Endothelial cell of umbilical vein (primary cell): ENCODE measurements at regions not wholly inside any gene's neighbourhood (a gene's known extent, or its start where the extent isn't known, plus 50 kb on each side); places are given as distances from the start of the nearest gene placed in this dataset.

Source experiments
- BruUV-seq: library from RNA; stranded (reverse); fragments of 400-500 nt; replicated peaks from 2 replicates; lab custom pipeline; 2021; lab: Mats Ljungman, UMichigan
- CTCF ChIA-PET: fragments of 300-600, 350-600 bp; sonication (Branson Sonifier 250); formaldehyde crosslinking; loops from one replicate; lab custom pipeline; 2021; ENCODE audit warnings: antibody characterized with exemption, inconsistent platforms; lab: Charles Lee
- POLR2A ChIA-PET: fragments of 300-600, 350-600 bp; sonication (Branson Sonifier 250); formaldehyde crosslinking; loops from one replicate; lab custom pipeline; 2021; ENCODE audit warnings: antibody characterized with exemption, inconsistent platforms; lab: Charles Lee
- DNase-seq: peaks from one replicate; pipeline ENCODE4 v3.0.0-alpha.2; 2011; ENCODE audit warnings: low read depth, low spot score
- FAIRE-seq: peaks from 2 replicates; lab custom pipeline; 2011; peaks lifted over from hg19 to GRCh38; lab: Jason Lieb, UNC
- H2AFZ ChIP-seq: 2 replicates; pipeline ENCODE4 v1.6.0; 2012; ENCODE audit warnings: low read depth, low read length, control low read depth, inconsistent platforms
- H3K27ac ChIP-seq: 2 replicates; pipeline ENCODE4 v1.5.1; 2011; ENCODE audit warnings: low read depth, mild to moderate bottlenecking, control low read depth, low read length, moderate library complexity; ENCODE audit not compliant: insufficient read depth
- H3K27me3 ChIP-seq, 2 experiments: 2 replicates each; pipeline versions ENCODE4 v1.6.0 to v1.6.1; 2011; ENCODE audit warnings: low read length in 2 of 2, mixed read lengths in 1 of 2; ENCODE audit not compliant: control insufficient read depth in 2 of 2, insufficient read depth in 2 of 2
- H3K36me3 ChIP-seq, 2 experiments: 2 replicates in 1 of 2; 3 replicates in 1 of 2; pipeline ENCODE4 v1.5.1; 2011; ENCODE audit warnings: low read length in 2 of 2, mild to moderate bottlenecking in 1 of 2, moderate library complexity in 1 of 2; ENCODE audit not compliant: control insufficient read depth in 2 of 2, insufficient read depth in 2 of 2; ENCODE audit errors: extremely low read depth in 1 of 2
- H3K4me1 ChIP-seq: 3 replicates; pipeline ENCODE4 v1.5.1; 2011; ENCODE audit warnings: mild to moderate bottlenecking, low read length; ENCODE audit not compliant: control insufficient read depth, insufficient read depth; ENCODE audit errors: extremely low read depth
- H3K4me2 ChIP-seq: 2 replicates; pipeline ENCODE4 v1.6.1; 2011; ENCODE audit warnings: low read length, control low read depth, mixed read lengths; ENCODE audit not compliant: insufficient read depth
- H3K4me3 ChIP-seq, 3 experiments: fragments of 200-600 bp in 1 of 3; sonication (generic), shearing (Covaris generic) in 1 of 3; replicated peaks in 1 of 3; 2 replicates each; pipeline ENCODE4 v1.5.1; 2011 to 2016; ENCODE audit warnings: control low read depth in 3 of 3, low read length in 3 of 3, mild to moderate bottlenecking in 2 of 3, inconsistent platforms in 1 of 3, low read depth in 1 of 3, moderate library complexity in 1 of 3; ENCODE audit not compliant: insufficient read depth in 1 of 3
- H3K79me2 ChIP-seq: 2 replicates; pipeline ENCODE4 v1.6.0; 2012; ENCODE audit warnings: low read length, inconsistent platforms; ENCODE audit not compliant: control insufficient read depth, insufficient read depth
- H3K9ac ChIP-seq: replicated peaks from 2 replicates; pipeline ENCODE3; 2011; ENCODE audit warnings: low read length, control low read depth; ENCODE audit not compliant: insufficient read depth; ENCODE audit errors: extremely low read depth
- H3K9me1 ChIP-seq: replicated peaks from 3 replicates; pipeline ENCODE4 v1.6.0; 2011; ENCODE audit warnings: mild to moderate bottlenecking, low read length; ENCODE audit not compliant: control insufficient read depth, insufficient read depth; ENCODE audit errors: extremely low read depth
- H3K9me3 ChIP-seq: replicated peaks from 2 replicates; pipeline ENCODE4 v1.5.1; 2012; ENCODE audit warnings: low read length, inconsistent platforms; ENCODE audit not compliant: control insufficient read depth, insufficient read depth
- H4K20me1 ChIP-seq: replicated peaks from 2 replicates; pipeline ENCODE3; 2011; ENCODE audit warnings: mild to moderate bottlenecking, low read length; ENCODE audit not compliant: control insufficient read depth, insufficient read depth; ENCODE audit errors: extremely low read depth
- EZH2 ChIP-seq: IDR thresholded peaks from 2 replicates; pipeline ENCODE4 v1.6.1; 2012; ENCODE audit warnings: borderline replicate concordance, low read depth, mild to moderate bottlenecking, moderate library complexity, low read length, inconsistent platforms; ENCODE audit not compliant: severe bottlenecking
- FOS ChIP-seq: IDR thresholded peaks from 2 replicates; pipeline ENCODE4 v1.6.1; 2011; ENCODE audit warnings: mild to moderate bottlenecking, low read length, moderate library complexity, borderline replicate concordance; ENCODE audit not compliant: insufficient read depth
- GATA2 ChIP-seq: IDR thresholded peaks from 2 replicates; pipeline ENCODE4 v1.7.0; 2011; ENCODE audit warnings: low read depth, mild to moderate bottlenecking, moderate library complexity, mixed read lengths, low read length; ENCODE audit not compliant: insufficient read length, insufficient read depth
- MYC ChIP-seq: IDR thresholded peaks from one replicate; pipeline ENCODE4 v1.6.1; 2011; ENCODE audit warnings: mild to moderate bottlenecking, low read depth, low read length
- POLR2AphosphoS5 ChIP-seq: IDR thresholded peaks from 2 replicates; pipeline ENCODE4 v1.6.1; 2012; ENCODE audit warnings: low read depth, mild to moderate bottlenecking, control low read depth, low read length, moderate library complexity; ENCODE audit not compliant: insufficient read depth
- dilution Hi-C: fragments of 300-500 bp; cut with MboI; formaldehyde crosslinking; loops from one replicate; pipeline ENCODE4 v1.15.0; 2019; ENCODE audit warnings: low sequenced_read_pairs; ENCODE audit not compliant: extremely low pct_ligation_motif_present
- intact Hi-C: fragments of 100-400 bp; cut with micrococcal nuclease; formaldehyde crosslinking; loops from one replicate; pipeline ENCODE4 v1.10.0; 2022
- TF ChIP-seq, protein P1 (sequence below): IDR thresholded peaks from 2 replicates; pipeline ENCODE4 v1.6.1; 2011; ENCODE audit not compliant: insufficient read depth, insufficient read length
- TF ChIP-seq, protein P2 (sequence below), 2 donors: IDR thresholded peaks; 1 replicate in 1 of 2; 2 replicates in 1 of 2; pipeline ENCODE4 v1.5.1; 2011; ENCODE audit warnings: low read length in 2 of 2, mild to moderate bottlenecking in 2 of 2, moderate library complexity in 2 of 2, control low read depth in 1 of 2, inconsistent platforms in 1 of 2, low read depth in 1 of 2; ENCODE audit not compliant: insufficient read depth in 1 of 2; ENCODE audit errors: extremely low read depth in 1 of 2

DNA sequence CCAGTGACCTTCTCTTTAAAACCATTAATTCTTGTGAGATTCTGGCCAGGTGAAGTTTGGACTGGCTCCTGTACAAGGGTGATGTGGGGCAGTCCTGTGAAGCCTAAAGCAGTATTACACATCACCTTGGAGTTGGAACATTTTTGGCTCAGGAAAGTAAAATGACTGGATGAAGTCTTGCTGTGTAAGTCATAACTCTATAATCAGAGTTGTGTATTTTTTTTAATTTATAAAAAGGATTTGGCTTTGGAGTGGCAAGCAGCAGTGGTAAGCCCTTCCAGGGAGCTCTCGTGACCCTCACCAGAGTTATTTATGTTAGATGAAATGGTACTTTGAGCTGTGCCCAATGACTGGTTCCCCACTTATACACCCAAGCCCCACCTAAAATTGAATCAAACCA is 331.2 kb upstream of the DCBLD2 start:
- FAIRE-seq, result no peak
- Histone ChIP-seq H3K9me3 (no peaks in the 10 kb centered on the region), H2AFZ (no peak overlapping the region), H3K4me1 (peaks cover 3% of the 10 kb centered on the region), H4K20me1 (no peaks in the 10 kb centered on the region), H3K9me1 (no peaks in the 10 kb centered on the region), H3K79me2 (no peaks in the 10 kb centered on the region), H3K27ac (no peak overlapping the region), H3K9ac (no peak overlapping the region), H3K4me3 (no peak overlapping the region), H3K27me3 (no peaks in the 10 kb centered on the region), H3K36me3 (no peaks in the 10 kb centered on the region), H3K4me2 (no peak overlapping the region)
- intact Hi-C loops, result no loop called here
- DNase-seq, result no peak
- POLR2A ChIA-PET, result no interaction called here
- TF ChIP-seq, protein P1, sequence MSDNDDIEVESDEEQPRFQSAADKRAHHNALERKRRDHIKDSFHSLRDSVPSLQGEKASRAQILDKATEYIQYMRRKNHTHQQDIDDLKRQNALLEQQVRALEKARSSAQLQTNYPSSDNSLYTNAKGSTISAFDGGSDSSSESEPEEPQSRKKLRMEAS, result no peak
- TF ChIP-seq, protein P2, sequence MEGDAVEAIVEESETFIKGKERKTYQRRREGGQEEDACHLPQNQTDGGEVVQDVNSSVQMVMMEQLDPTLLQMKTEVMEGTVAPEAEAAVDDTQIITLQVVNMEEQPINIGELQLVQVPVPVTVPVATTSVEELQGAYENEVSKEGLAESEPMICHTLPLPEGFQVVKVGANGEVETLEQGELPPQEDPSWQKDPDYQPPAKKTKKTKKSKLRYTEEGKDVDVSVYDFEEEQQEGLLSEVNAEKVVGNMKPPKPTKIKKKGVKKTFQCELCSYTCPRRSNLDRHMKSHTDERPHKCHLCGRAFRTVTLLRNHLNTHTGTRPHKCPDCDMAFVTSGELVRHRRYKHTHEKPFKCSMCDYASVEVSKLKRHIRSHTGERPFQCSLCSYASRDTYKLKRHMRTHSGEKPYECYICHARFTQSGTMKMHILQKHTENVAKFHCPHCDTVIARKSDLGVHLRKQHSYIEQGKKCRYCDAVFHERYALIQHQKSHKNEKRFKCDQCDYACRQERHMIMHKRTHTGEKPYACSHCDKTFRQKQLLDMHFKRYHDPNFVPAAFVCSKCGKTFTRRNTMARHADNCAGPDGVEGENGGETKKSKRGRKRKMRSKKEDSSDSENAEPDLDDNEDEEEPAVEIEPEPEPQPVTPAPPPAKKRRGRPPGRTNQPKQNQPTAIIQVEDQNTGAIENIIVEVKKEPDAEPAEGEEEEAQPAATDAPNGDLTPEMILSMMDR (IDR thresholded peaks at IDR 0.05; ENCODE audit: extremely low read depth in 1 of 2, insufficient read depth in 1 of 2, low read depth in 1 of 2, low read length in 2 of 2), result no peak
- TF ChIP-seq POLR2AphosphoS5 (no peak), GATA2 (no peak), EZH2 (no peak)
- no TSS peak for BruUV-seq
- CTCF ChIA-PET, result no interaction called here
- dilution Hi-C loops, result no loop called here

DNA sequence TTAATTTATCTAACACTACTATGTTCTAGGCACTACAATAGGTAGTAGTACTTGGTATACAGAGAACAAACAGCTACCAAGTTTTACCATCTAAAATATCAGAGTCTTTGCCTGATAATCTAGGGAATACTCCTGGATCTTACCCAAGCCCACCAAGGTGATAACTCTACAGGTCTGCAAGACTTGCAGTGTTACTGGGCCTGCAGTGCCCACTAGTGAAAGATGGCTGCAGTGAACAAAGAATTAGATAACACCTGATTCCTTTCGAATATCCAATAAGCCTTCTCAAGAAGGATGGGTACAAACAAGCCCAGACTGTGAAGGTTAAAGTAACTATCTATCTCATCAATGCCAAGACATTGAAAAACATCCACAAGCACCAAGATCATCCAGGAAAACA is 317.0 kb upstream of the DCBLD2 start:
- no peak overlapping the region for H3K27ac ChIP-seq
- no peak overlapping the region for H2AFZ ChIP-seq
- no peaks in the 10 kb centered on the region for H4K20me1 ChIP-seq
- TF ChIP-seq, protein P1, result no peak
- TF ChIP-seq GATA2, result no peak
- no peak for TF ChIP-seq FOS
- no peak for TF ChIP-seq MYC
- no peak for TF ChIP-seq EZH2
- no peak overlapping the region for H3K9ac ChIP-seq
- FAIRE-seq, result no peak
- H3K9me3 ChIP-seq, result no peaks in the 10 kb centered on the region
- dilution Hi-C loops, result no loop called here
- H3K27me3 ChIP-seq, result no peaks in the 10 kb centered on the region
- CTCF ChIA-PET, result no interaction called here
- intact Hi-C loops, result no loop called here
- H3K4me3 ChIP-seq, result no peak overlapping the region
- H3K79me2 ChIP-seq, result no peaks in the 10 kb centered on the region
- no peaks in the 10 kb centered on the region for H3K9me1 ChIP-seq
- no TSS peak for BruUV-seq
- H3K36me3 ChIP-seq, result no peaks in the 10 kb centered on the region
- POLR2A ChIA-PET, result no interaction called here
- no peak overlapping the region for H3K4me2 ChIP-seq
- DNase-seq, result no peak
- H3K4me1 ChIP-seq, result peaks cover 3% of the 10 kb centered on the region
